ENCODE measurements at regions not wholly inside any gene's neighbourhood (a gene's known extent, or its start where the extent isn't known, plus 50 kb on each side); places are given as distances from the start of the nearest gene placed in this dataset.

- no peak for FAIRE-seq
These were observed 96.0 kb downstream of the INHBB start for GRCh38 chr2:120441744-120442471.

DNA sequence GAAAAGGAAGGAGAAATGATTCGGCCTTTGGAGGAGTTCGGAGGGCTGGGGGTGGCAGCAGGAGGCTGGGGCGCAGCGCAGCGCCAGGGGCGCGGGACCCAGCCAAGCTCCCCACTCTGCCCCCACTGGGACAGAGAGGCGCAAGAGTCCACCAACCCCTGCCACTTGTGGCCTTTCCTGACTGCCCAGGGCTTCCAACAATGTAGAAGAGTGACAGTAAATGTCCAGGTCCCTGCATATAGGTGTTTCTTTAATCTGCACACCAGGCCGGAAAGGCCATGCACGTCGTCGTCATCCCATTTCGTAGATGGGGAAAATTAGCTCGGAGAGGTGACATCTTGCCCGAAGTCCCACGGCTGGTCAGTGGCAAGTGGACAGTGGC, 96.6 kb downstream of the INHBB start:
- FAIRE-seq: no peak

- FAIRE-seq: no peak
These were observed 97.1 kb downstream of the INHBB start for GRCh38 chr2:120442923-120443571.

- FAIRE-seq: no peak
These were observed 98.0 kb downstream of the INHBB start for GRCh38 chr2:120443946-120444345.

DNA sequence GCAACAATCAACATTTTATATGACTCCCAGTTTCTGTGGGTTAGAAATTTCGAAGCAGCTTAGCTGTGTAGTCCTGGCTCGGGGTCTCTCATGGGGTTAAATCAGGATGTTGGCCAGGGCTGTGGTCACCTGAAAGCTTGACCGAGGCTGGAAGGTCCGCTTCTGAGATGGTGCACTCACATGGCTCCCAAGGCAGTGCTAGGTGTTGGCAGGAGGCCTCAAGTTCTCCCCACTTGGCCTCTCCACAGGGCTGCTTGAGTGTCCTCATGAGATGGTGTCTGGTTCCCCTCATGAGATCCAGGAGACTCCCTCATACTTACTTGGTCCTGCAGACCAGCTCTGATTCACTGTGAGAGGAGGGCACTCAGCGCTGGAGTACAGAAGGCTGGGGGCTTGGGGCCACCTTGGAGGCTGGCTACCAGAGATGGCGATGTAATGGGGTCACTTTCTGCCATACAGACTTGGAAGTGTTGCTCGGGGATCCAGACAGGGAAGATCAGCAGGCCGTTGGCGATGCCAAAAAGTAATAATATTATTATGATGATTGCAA, 98.8 kb downstream of the INHBB start:
- no peak for FAIRE-seq

- FAIRE-seq: no peak
These were observed 99.7 kb downstream of the INHBB start for GRCh38 chr2:120445449-120446143.

- no peak for FAIRE-seq
These were observed 100.5 kb downstream of the INHBB start for GRCh38 chr2:120446236-120447126.

DNA sequence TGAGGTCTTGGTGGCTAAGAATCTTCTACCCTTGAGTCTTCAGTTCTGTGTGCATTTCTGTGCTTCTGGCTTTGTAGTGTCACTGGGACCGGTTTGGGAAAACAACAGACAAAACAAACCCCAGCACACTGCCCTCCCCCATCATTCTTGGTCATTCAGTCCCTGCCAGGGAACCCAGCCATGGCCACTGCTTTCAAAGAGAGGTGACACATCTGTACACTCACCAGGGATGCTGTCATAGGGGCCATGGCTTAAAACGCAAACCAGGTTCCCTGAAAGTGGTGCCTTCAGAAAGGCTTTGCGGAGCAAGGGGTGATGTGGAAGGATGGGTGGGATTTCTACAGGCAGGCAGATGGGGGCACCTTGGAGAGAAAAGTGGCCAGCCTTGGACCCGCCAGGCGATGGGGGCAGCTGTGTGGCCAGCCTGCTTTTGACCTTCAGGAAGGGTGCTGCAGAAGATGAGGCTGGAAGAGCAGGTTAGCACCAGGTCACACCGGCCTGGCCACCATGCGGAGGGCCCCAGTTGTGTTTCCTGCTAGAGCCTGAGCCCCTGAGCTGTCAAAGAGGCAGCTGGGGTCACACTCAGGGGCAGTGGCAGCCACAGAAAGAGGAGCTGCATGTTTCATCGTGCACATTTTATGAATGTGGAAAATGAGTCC, 101.3 kb downstream of the INHBB start:
- FAIRE-seq: no peak

- no peak for FAIRE-seq
These were observed 102.5 kb downstream of the INHBB start for GRCh38 chr2:120448436-120448835.

GRCh38 chr2:120448961-120449810, 103.2 kb downstream of the INHBB start:
- FAIRE-seq: no peak

GRCh38 chr2:120450196-120450820, 104.4 kb downstream of the INHBB start:
- no peak for FAIRE-seq

DNA sequence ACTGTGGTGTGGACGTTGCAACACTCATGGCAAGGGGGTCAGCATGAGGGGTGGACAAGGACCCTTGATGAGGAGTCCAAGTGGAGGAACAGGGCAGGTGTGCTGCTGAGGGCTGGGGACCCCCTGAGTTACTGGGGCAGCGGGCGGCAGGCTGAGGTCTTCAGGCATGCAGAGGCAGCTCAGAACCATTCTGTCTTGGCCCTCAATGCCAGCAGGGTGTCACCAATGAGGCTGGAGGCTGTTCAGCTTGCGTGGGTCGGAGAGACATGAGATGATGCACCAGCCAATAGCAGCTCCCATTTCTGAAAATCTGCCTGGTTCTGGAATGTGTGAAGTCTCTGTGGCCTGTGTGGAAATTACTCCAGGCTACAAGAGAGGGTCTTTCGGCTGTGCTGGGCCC, 105.4 kb downstream of the INHBB start:
- FAIRE-seq: no peak

DNA sequence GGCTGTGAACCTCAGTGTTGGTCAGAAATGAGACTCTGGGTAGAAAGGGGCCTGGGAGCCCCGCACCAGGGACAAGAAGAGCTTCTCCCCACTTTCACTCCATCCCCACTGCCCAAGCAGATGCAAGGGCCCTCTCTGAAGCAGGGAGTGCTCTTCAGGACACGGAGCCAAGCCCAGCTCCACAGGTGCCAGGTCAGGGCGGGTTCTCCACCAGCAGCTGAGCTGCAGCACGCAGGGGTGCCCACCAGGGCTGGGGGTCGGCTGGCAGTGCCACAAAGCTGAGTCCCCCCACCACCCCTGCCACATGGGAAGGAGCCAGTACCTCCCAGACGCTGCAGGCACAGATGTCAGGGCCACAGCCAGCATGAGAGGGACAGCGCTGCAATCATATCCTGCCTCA, 106.2 kb downstream of the INHBB start:
- FAIRE-seq: no peak

DNA sequence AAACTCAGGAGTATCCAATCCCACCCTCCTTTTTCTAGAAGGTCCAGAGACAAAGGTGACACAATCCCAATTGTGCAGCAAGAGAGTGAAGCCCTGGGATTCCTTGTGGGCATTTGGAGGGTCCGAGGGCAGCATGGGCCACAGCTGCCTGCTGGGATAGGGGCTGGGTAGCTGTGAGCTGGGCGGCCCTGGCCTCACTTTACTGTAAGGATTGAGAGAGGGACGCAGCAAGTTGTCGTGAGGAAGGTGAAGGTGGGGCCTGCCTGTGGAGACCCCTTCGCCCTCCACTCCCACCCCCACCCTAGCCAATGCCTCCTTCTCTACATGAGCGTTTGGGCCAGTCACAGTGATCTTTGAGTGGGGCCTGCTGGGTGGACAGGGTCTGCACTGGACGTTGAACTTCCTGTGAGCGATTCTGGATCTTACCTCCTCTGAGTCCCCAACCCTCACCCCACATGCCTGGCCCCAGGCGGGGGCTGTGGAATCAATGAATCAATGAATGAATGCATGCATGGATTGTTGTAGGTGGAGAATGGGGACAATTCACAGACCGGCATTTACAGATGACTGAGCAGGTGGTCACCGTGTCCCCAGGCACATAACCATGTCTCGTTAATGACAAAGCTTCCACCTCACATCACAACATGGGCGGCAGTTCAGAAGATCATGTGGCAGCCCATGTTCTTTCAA, 107.2 kb downstream of the INHBB start:
- FAIRE-seq: no peak

DNA sequence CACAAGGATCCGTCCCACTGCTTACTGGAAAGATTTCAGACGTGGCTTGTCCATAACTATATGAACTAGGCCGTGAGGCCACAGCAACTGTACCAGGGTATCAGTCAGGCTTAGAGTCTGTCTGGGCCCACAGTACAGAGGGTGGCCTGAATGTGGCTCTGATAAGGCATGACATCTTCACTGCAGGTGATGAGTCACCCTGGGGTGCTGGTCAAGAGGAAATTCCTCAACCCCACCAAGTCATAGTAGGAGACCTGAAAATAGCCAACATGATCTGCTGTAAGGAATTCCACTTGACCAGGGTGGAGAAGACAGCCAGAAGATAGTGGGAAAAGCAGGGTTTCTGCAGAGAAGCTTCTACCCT, 107.7 kb downstream of the INHBB start:
- no peak for FAIRE-seq

DNA sequence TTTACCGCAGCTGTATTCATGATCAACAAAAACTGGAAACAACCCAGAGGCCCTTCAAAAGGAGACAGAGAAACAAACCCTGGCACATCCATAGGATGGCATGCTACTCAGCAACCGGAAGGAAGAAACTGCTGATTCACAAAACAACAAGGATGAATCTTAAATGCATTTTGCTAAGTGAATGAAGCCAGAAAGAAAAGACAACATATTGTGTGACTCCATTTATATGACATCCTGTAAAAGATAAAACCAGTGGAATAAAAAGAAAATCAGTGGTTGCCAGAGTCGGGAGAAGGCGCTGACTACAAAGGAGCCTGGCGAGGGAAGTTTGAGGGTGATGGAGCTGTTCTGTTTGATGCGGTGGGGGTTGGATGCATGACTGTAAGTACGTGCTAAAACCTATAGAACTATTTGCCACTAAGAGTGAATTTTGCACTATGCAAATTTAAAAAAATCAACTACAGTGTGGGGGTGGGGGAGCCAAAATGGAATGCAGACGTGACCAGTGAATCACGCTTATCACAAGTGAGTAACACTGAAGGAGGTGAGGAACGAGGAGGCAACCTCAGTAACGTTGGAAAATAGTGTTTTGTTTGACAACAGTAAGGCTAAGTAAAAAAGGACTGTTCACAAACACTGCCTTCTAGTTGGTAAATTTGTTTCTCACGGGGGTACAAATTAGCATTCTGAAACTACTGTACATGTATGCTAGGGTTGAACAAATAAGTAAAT, 108.9 kb downstream of the INHBB start:
- FAIRE-seq: no peak

GRCh38 chr2:120455390-120455789, 109.5 kb downstream of the INHBB start:
- no peak for FAIRE-seq

DNA sequence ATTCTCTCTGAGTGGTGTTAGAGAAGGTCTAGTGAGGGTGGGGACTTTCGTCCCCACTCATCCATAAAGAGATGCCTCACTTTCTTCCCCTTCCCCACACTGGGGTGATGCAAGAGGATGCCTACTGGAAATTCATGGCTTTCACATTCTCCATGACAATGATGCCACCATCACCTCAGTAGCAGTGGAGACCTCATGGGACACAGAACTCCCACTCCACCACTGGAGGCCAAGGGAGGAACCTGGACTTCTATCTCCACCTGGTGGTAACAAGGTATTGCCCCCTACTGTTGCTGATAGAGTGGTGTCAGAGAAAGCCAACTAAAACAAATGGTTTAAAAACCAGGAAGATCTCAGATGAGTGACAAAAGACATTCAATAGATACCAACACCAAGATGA, 110.9 kb downstream of the INHBB start:
- no peak for FAIRE-seq

DNA sequence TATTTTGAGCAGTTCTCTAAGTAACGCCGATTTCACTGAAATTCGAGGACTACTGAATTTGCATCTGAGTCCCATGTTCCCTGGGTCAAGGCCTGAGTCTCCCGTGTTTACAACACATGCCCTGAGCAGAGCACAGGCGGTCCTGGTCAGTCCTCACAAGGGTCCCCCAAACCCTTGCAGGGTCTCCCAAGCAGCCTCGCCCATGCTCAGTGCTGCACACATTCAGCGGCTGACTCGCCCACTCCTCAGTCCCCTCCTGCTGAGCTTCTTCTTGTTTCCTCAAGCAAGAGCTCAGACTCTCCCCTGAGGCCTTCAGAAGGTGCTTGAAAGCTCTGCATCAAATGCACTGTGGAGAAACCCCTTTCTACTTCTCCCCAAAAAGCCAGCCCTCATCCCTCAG, 114.6 kb downstream of the INHBB start:
- FAIRE-seq: no peak

- no peak for FAIRE-seq
These were observed 115.2 kb downstream of the INHBB start for GRCh38 chr2:120461092-120461491.
